ENCODE measurements at regions not wholly inside any gene's neighbourhood (a gene's known extent, or its start where the extent isn't known, plus 50 kb on each side); places are given as distances from the start of the nearest gene placed in this dataset.
"Not testable (repeated sequence)": the region's sequence is repeated elsewhere in the genome, so short reads cannot be mapped to it uniquely, and the experiment has no call there.

DNA sequence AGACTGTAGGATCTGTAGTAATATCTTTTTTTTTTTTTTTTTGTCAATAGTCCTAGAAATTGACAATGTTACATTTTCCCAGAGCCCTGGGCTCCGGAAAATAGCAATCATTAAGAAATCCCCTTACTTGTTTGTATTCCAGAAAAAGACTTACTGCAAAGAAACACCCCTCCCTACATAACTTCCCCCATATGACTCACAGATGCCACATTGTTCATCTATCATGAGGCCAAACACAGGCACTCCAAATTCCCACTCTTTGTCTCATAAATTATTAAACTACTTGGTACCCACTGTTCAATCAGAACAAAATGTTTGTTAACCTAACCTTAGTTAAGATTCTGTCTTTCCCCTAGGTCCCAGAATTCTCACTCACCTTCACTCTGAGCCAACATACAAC lies 53.5 kb downstream of the TEX51 start:
- Histone ChIP-seq H3K4me3 (no peak overlapping the region), H3K4me1 (no peaks in the 10 kb centered on the region), H3K27ac (no peak overlapping the region), H3K27me3 (no peaks in the 10 kb centered on the region), H3K36me3 (no peaks in the 10 kb centered on the region), H3K9me3 (no peaks in the 10 kb centered on the region)
- no peak for ATAC-seq
- 53 to 68% methylated on average over 1 of the region's 1 CpG for WGBS, 2 donors
- intact Hi-C loops (cut with DNase I): no loop called here
- FAIRE-seq: no peak
- TF ChIP-seq, protein P1, sequence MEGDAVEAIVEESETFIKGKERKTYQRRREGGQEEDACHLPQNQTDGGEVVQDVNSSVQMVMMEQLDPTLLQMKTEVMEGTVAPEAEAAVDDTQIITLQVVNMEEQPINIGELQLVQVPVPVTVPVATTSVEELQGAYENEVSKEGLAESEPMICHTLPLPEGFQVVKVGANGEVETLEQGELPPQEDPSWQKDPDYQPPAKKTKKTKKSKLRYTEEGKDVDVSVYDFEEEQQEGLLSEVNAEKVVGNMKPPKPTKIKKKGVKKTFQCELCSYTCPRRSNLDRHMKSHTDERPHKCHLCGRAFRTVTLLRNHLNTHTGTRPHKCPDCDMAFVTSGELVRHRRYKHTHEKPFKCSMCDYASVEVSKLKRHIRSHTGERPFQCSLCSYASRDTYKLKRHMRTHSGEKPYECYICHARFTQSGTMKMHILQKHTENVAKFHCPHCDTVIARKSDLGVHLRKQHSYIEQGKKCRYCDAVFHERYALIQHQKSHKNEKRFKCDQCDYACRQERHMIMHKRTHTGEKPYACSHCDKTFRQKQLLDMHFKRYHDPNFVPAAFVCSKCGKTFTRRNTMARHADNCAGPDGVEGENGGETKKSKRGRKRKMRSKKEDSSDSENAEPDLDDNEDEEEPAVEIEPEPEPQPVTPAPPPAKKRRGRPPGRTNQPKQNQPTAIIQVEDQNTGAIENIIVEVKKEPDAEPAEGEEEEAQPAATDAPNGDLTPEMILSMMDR (IDR thresholded peaks at IDR 0.05): no peak
- no peak for DNase-seq

DNA sequence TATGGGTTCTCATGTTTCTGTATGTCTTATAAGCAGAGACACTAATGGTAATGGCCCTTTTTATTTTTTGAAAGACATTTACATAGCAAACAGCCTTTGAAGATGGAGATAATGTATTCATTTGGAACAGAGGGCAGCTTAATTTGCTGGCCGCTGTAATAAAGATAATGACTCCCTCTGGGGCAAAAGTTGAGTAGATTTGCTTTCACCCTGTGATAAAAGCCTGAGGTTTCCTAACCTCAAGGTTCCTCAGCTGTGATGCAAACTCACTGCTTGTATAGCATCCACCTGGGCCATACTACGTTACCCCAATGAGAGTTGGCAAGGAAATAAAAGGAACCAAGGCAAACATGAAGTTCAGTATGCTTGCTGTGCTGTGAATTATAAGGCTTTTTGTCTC lies 54.8 kb downstream of the TEX51 start:
- intact Hi-C loops (cut with DNase I): no loop called here
- no peaks in the 10 kb centered on the region for H3K27me3 ChIP-seq
- H3K4me3 ChIP-seq: no peak overlapping the region
- no peaks in the 10 kb centered on the region for H3K9me3 ChIP-seq
- no peak overlapping the region for H3K27ac ChIP-seq
- no peak for FAIRE-seq
- TF ChIP-seq, protein P1 (IDR thresholded peaks at IDR 0.05): no peak
- no peaks in the 10 kb centered on the region for H3K36me3 ChIP-seq
- no peak for ATAC-seq
- 50 to 68% methylated on average over 2 of the region's 2 CpGs for WGBS, 2 donors
- H3K4me1 ChIP-seq: no peaks in the 10 kb centered on the region
- no peak for DNase-seq

DNA sequence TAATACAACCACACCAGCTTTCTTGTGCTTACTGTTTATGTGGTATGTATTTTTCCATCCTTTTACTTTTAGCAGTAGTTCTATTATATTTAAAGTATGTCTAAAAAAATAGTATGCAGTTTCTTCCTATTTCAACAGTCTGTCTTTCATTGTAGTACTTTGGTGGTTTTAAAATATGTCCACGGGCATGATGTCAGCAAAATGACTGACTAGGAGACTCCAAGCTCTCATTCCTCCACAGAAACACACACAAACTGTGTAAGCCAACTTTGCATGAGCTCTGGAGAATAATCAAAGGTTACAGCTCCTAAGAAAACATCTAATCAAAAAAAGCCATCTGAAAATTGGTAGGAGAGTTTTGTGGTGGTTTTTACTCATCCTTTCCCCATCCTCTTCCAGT lies 56.1 kb downstream of the TEX51 start:
- FAIRE-seq: no peak
- no peaks in the 10 kb centered on the region for H3K27me3 ChIP-seq
- H3K4me1 ChIP-seq: no peaks in the 10 kb centered on the region
- no peak overlapping the region for H3K27ac ChIP-seq
- TF ChIP-seq, protein P1 (IDR thresholded peaks at IDR 0.05): no peak
- no peaks in the 10 kb centered on the region for H3K9me3 ChIP-seq
- no peak for ATAC-seq
- no peak overlapping the region for H3K4me3 ChIP-seq
- no peak for DNase-seq
- intact Hi-C loops (cut with DNase I): no loop called here
- no peaks in the 10 kb centered on the region for H3K36me3 ChIP-seq
- WGBS, 2 donors: 23 to 38% methylated on average over 1 of the region's 1 CpG

DNA sequence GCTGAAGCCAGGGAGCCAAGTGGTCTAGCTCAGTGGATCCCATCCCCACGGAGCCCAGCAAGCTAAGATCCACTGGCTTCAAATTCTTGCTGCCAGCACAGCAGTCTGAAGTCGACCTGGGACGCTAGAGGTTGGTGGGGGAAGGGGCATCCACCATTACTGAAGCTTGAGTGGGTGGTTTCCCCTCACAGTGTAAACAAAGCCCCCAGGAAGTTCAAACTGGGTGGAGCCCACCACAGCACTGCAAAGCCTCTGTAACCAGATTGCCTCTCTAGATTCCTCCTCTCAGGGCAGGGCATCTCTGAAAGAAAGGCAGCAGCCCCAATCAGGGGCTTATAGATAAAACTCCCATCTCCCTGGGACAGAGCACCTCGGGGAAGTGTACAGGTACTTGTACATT lies 58.1 kb downstream of the TEX51 start:
- H3K4me3 ChIP-seq; DNase-seq; FAIRE-seq; H3K9me3 ChIP-seq; H3K36me3 ChIP-seq; H3K27ac ChIP-seq; ATAC-seq; intact Hi-C loops (cut with DNase I); H3K4me1 ChIP-seq; H3K27me3 ChIP-seq: not testable (repeated sequence)
- 29 to 30% methylated on average over 4 of the region's 4 CpGs for WGBS, 2 donors

DNA sequence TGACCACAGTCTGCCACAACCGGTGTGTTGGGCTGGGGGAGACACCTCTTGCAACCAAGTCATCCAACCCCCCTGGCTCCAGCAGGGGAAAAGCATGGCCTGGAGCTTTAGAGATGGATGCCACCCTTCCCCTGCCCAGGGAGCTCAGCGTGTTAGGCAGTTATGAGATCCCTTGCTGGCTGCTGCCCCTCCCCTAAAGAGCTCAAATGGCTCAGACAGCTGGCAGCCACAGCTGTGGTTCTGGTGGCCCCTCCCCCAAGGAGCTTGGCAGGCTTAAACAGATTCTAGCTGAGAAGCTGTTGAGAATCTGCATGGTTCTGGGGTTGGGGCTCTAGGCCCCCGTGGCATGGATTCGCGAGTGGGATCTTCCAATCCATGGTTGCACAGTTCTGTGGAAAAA lies 64.7 kb downstream of the TEX51 start:
- intact Hi-C loops (cut with DNase I): no loop called here
- no peak for DNase-seq
- WGBS, 2 donors: 79 to 92% methylated on average over 5 of the region's 5 CpGs

More for the DNA sequence above, 64.7 kb downstream of the TEX51 start:
- Histone ChIP-seq H3K27ac (no peak overlapping the region), H3K4me1 (no peaks in the 10 kb centered on the region), H3K9me3 (no peaks in the 10 kb centered on the region), H3K4me3 (no peak overlapping the region), H3K36me3 (no peaks in the 10 kb centered on the region), H3K27me3 (no peaks in the 10 kb centered on the region)
- TF ChIP-seq, protein P1 (IDR thresholded peaks at IDR 0.05): no peak
- ATAC-seq (no peak), FAIRE-seq (no peak)
